HCT116 (cell line): ENCODE measurements at regions not wholly inside any gene's neighbourhood (a gene's known extent, or its start where the extent isn't known, plus 50 kb on each side); places are given as distances from the start of the nearest gene placed in this dataset.

Source experiments
- ATF3 ChIP-seq: IDR thresholded peaks from 2 replicates; pipeline ENCODE4 v1.6.1; 2012
- CEBPB ChIP-seq: IDR thresholded peaks from 2 replicates; pipeline ENCODE4 v1.6.1; 2012; ENCODE audit warnings: low read depth
- CTCF ChIP-seq, 3 experiments: fragments of 200-600 bp in 1 of 3; sonication (generic) in 1 of 3; IDR thresholded peaks in 2 of 3; conservative IDR thresholded peaks in 1 of 3; 2 replicates each; pipeline ENCODE4 v1.5.1; 2012 to 2017; ENCODE audit warnings: low read depth in 2 of 3, low read length in 2 of 3, antibody characterized with exemption in 1 of 3, borderline replicate concordance in 1 of 3, control low read depth in 1 of 3, mild to moderate bottlenecking in 1 of 3, mixed read lengths in 1 of 3, mixed run types in 1 of 3, moderate library complexity in 1 of 3; ENCODE audit not compliant: insufficient read depth in 1 of 3
- EZH2 ChIP-seq: fragments of 200-600 bp; sonication (generic); IDR thresholded peaks from 2 replicates; pipeline ENCODE4 v1.6.1; 2017; ENCODE audit warnings: antibody characterized with exemption, mixed run types
- EZH2phosphoT487 ChIP-seq: fragments of 200-600 bp; IDR thresholded peaks from 2 replicates; pipeline ENCODE4 v1.6.1; 2018; ENCODE audit warnings: antibody characterized with exemption, borderline replicate concordance
- MAX ChIP-seq: IDR thresholded peaks from 2 replicates; pipeline ENCODE4 v1.6.1; 2012
- POLR2A ChIP-seq: IDR thresholded peaks from 2 replicates; pipeline ENCODE4 v1.7.0; 2011; ENCODE audit warnings: borderline replicate concordance; ENCODE audit not compliant: insufficient read depth, insufficient read length; ENCODE audit errors: extremely low read depth
- POLR2AphosphoS5 ChIP-seq: IDR thresholded peaks from 2 replicates; pipeline ENCODE4 v1.6.1; 2011; ENCODE audit warnings: mild to moderate bottlenecking, low read depth, low read length, moderate library complexity
- TCF7L2 ChIP-seq: IDR thresholded peaks from 2 replicates; pipeline ENCODE4 v1.7.0; 2011; ENCODE audit warnings: borderline replicate concordance, inconsistent platforms; ENCODE audit not compliant: insufficient read depth, insufficient read length; ENCODE audit errors: extremely low read depth
- YY1 ChIP-seq: IDR thresholded peaks from 2 replicates; pipeline ENCODE4 v1.6.1; 2011; ENCODE audit warnings: low read length, low read depth, moderate library complexity, mild to moderate bottlenecking; ENCODE audit not compliant: insufficient replicate concordance; ENCODE audit errors: extremely low read depth
- ZNF274 ChIP-seq: fragments of 200-500 bp; sonication (Bioruptor generic); IDR thresholded peaks from 2 replicates; pipeline ENCODE4 v1.6.1; 2014; ENCODE audit warnings: mild to moderate bottlenecking, low read depth, low read length, inconsistent platforms

GRCh38 chr2:52881606-52882005, 886.0 kb upstream of the CHAC2 start:
- TF ChIP-seq CTCF (IDR thresholded peaks at IDR 0.05 in 2 of 3, conservative IDR thresholded peaks at IDR 0.05 in 1 of 3; ENCODE audit: borderline replicate concordance in 1 of 3, insufficient read depth in 1 of 3, low read depth in 2 of 3, low read length in 2 of 3) (no peak), POLR2AphosphoS5 (no peak), EZH2 (no peak), CEBPB (no peak; the same call in 1 of the 2 replicates), TCF7L2 (no peak), ZNF274 (no peak), POLR2A (no peak), YY1 (no peak), MAX (no peak), ATF3 (no peak), EZH2phosphoT487 (no peak)
